ENCODE measurements at regions not wholly inside any gene's neighbourhood (a gene's known extent, or its start where the extent isn't known, plus 50 kb on each side); places are given as distances from the start of the nearest gene placed in this dataset.

GRCh38 chr7:46145412-46145811 lies 224.3 kb upstream of the IGFBP3 start:
- no peak overlapping the region for H2AFZ ChIP-seq (ENCODE audit: low read length)
- intact Hi-C loops (cut with micrococcal nuclease; ENCODE audit: unreplicated experiment): no loop called here
- no peaks in the 10 kb centered on the region for H3K4me1 ChIP-seq (ENCODE audit: insufficient read depth, low read length, poor library complexity, severe bottlenecking)
- no peak overlapping the region for H3K27ac ChIP-seq (ENCODE audit: low read depth, low read length, poor library complexity, severe bottlenecking)
- no TSS peak for BruUV-seq (replicated peaks)
- no peaks in the 10 kb centered on the region for H4K20me1 ChIP-seq (ENCODE audit: insufficient read depth, low read length)
- H3K4me3 ChIP-seq (ENCODE audit: low read depth, low read length, poor library complexity, severe bottlenecking): no peak overlapping the region
- no peaks in the 10 kb centered on the region for H3K9me2 ChIP-seq (ENCODE audit: insufficient read depth, low read length)
- H3K4me2 ChIP-seq (ENCODE audit: low read length): no peak overlapping the region
- ChIA-PET POLR2A (no interaction called here), CTCF (ENCODE audit: unreplicated experiment) (no interaction called here)
- H3K9me3 ChIP-seq (ENCODE audit: low read length): no peaks in the 10 kb centered on the region
- H3K79me2 ChIP-seq (ENCODE audit: insufficient read depth, low read depth, low read length): no peaks in the 10 kb centered on the region
- no peaks in the 10 kb centered on the region for H3K36me3 ChIP-seq (ENCODE audit: insufficient read depth, low read length)
- DNase-seq (ENCODE audit: low spot score): no peak
- TF ChIP-seq EZH2phosphoT487 (IDR thresholded peaks at IDR 0.05; ENCODE audit: borderline replicate concordance, low read depth, low read length) (no peak), CTCF (conservative IDR thresholded peaks at IDR 0.05; ENCODE audit: low read length) (no peak)

GRCh38 chr7:46143949-46144917 lies 223.2 kb upstream of the IGFBP3 start:
- Histone ChIP-seq H3K9me3 (ENCODE audit: low read length) (no peaks in the 10 kb centered on the region), H3K4me3 (ENCODE audit: low read depth, low read length, poor library complexity, severe bottlenecking) (no peak overlapping the region), H2AFZ (ENCODE audit: low read length) (no peak overlapping the region), H3K36me3 (ENCODE audit: insufficient read depth, low read length) (no peaks in the 10 kb centered on the region), H3K79me2 (ENCODE audit: insufficient read depth, low read depth, low read length) (no peaks in the 10 kb centered on the region), H3K4me2 (ENCODE audit: low read length) (no peak overlapping the region), H3K27ac (ENCODE audit: low read depth, low read length, poor library complexity, severe bottlenecking) (no peak overlapping the region), H3K4me1 (ENCODE audit: insufficient read depth, low read length, poor library complexity, severe bottlenecking) (no peaks in the 10 kb centered on the region), H4K20me1 (ENCODE audit: insufficient read depth, low read length) (no peaks in the 10 kb centered on the region), H3K9me2 (ENCODE audit: insufficient read depth, low read length) (no peaks in the 10 kb centered on the region)
- ChIA-PET CTCF (ENCODE audit: unreplicated experiment) (no interaction called here), POLR2A (no interaction called here)
- TF ChIP-seq EZH2phosphoT487 (IDR thresholded peaks at IDR 0.05; ENCODE audit: borderline replicate concordance, low read depth, low read length) (no peak), CTCF (conservative IDR thresholded peaks at IDR 0.05; ENCODE audit: low read length) (no peak)
- no TSS peak for BruUV-seq (replicated peaks)
- DNase-seq (ENCODE audit: low spot score): no peak
- intact Hi-C loops (cut with micrococcal nuclease; ENCODE audit: unreplicated experiment): no loop called here

- Histone ChIP-seq H2AFZ (ENCODE audit: low read length) (no peak overlapping the region), H3K4me1 (ENCODE audit: insufficient read depth, low read length, poor library complexity, severe bottlenecking) (no peaks in the 10 kb centered on the region), H3K4me2 (ENCODE audit: low read length) (no peak overlapping the region), H3K79me2 (ENCODE audit: insufficient read depth, low read depth, low read length) (no peaks in the 10 kb centered on the region), H3K4me3 (ENCODE audit: low read depth, low read length, poor library complexity, severe bottlenecking) (no peak overlapping the region), H3K36me3 (ENCODE audit: insufficient read depth, low read length) (no peaks in the 10 kb centered on the region), H4K20me1 (ENCODE audit: insufficient read depth, low read length) (no peaks in the 10 kb centered on the region), H3K9me3 (ENCODE audit: low read length) (no peaks in the 10 kb centered on the region), H3K27ac (ENCODE audit: low read depth, low read length, poor library complexity, severe bottlenecking) (no peak overlapping the region), H3K9me2 (ENCODE audit: insufficient read depth, low read length) (no peaks in the 10 kb centered on the region)
- CTCF ChIA-PET (ENCODE audit: unreplicated experiment): no interaction called here
- no TSS peak for BruUV-seq (replicated peaks)
- TF ChIP-seq EZH2phosphoT487 (IDR thresholded peaks at IDR 0.05; ENCODE audit: borderline replicate concordance, low read depth, low read length) (no peak), CTCF (conservative IDR thresholded peaks at IDR 0.05; ENCODE audit: low read length) (no peak)
- DNase-seq (ENCODE audit: low spot score): no peak
- POLR2A ChIA-PET: no interaction called here
- intact Hi-C loops (cut with micrococcal nuclease; ENCODE audit: unreplicated experiment): no loop called here
Observed at GRCh38 chr7:46143421-46143820, 222.3 kb upstream of the IGFBP3 start.
